ENCODE measurements at regions not wholly inside any gene's neighbourhood (a gene's known extent, or its start where the extent isn't known, plus 50 kb on each side); places are given as distances from the start of the nearest gene placed in this dataset.

DNA sequence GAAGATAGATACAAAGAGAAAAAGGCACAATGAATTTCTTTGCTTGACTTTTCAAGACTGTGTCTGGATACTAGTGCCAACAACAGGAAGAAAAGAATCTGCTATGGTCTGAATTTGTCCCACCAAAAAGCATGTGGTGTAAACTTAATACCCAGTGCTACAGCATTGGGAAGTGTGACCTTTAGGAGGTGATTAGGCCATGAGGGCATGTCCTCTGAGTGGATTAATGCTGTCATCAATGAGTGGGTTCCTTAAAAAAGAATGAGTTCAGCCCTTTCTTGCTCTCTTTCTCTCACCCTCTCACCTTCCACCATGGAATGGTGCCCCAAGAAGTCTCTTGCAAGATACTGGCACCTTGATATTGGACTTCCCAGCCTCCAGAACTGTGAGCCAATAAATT lies 155.7 kb upstream of the GPRIN3 start:
- TF ChIP-seq, protein P1, sequence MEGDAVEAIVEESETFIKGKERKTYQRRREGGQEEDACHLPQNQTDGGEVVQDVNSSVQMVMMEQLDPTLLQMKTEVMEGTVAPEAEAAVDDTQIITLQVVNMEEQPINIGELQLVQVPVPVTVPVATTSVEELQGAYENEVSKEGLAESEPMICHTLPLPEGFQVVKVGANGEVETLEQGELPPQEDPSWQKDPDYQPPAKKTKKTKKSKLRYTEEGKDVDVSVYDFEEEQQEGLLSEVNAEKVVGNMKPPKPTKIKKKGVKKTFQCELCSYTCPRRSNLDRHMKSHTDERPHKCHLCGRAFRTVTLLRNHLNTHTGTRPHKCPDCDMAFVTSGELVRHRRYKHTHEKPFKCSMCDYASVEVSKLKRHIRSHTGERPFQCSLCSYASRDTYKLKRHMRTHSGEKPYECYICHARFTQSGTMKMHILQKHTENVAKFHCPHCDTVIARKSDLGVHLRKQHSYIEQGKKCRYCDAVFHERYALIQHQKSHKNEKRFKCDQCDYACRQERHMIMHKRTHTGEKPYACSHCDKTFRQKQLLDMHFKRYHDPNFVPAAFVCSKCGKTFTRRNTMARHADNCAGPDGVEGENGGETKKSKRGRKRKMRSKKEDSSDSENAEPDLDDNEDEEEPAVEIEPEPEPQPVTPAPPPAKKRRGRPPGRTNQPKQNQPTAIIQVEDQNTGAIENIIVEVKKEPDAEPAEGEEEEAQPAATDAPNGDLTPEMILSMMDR (IDR thresholded peaks at IDR 0.05), result no peak
- TF ChIP-seq EZH2 (IDR thresholded peaks at IDR 0.05; ENCODE audit: borderline replicate concordance, insufficient read depth, low read depth, low read length, poor library complexity, severe bottlenecking), result no peak
